Panc1 (cell line): ENCODE measurements at regions not wholly inside any gene's neighbourhood (a gene's known extent, or its start where the extent isn't known, plus 50 kb on each side); places are given as distances from the start of the nearest gene placed in this dataset.
A peak's percentile ranks its signal among the peaks of the same experiment; 100 is the strongest.

Source experiments
- ATAC-seq: fragments of 200-7000 bp; cut with Tn5 transposase; 2 replicates; pipeline ENCODE4 v1.9.1; 2020; ENCODE audit warnings: mild to moderate bottlenecking, moderate library complexity
- BruUV-seq: library from RNA; stranded (reverse); fragments of 400-500 nt; replicated peaks from 2 replicates; lab custom pipeline; 2021; lab: Mats Ljungman, UMichigan
- CTCF ChIA-PET: fragments of 300-600 bp; sonication (Branson Sonifier 250); formaldehyde crosslinking; loops from one replicate; lab custom pipeline; 2022; ENCODE audit warnings: antibody characterized with exemption; lab: Charles Lee
- POLR2A ChIA-PET: fragments of 300-600 bp; sonication (Branson Sonifier 250); formaldehyde crosslinking; loops from one replicate; lab custom pipeline; 2022; ENCODE audit warnings: antibody characterized with exemption; lab: Charles Lee
- DNase-seq: peaks from one replicate; pipeline ENCODE4 v3.0.0-alpha.2; 2010; ENCODE audit warnings: low read depth, low spot score
- H3K27ac ChIP-seq: 2 replicates; pipeline ENCODE4 v1.5.1; 2011; ENCODE audit warnings: mild to moderate bottlenecking, low read length, inconsistent platforms
- H3K27me3 ChIP-seq: fragments of 200-500 bp; sonication (Bioruptor generic); 2 replicates; pipeline ENCODE4 v1.6.0; 2014; ENCODE audit warnings: low read length, inconsistent platforms; ENCODE audit not compliant: control insufficient read depth, insufficient read depth
- H3K36me3 ChIP-seq: fragments of 200-500 bp; sonication (Bioruptor generic); 2 replicates; pipeline ENCODE4 v1.5.1; 2014; ENCODE audit warnings: inconsistent platforms, mild to moderate bottlenecking, low read length, moderate library complexity; ENCODE audit not compliant: control insufficient read depth, insufficient read depth
- H3K4me1 ChIP-seq: 2 replicates; pipeline ENCODE4 v1.5.1; 2011; ENCODE audit warnings: inconsistent platforms, mild to moderate bottlenecking, low read length, moderate library complexity; ENCODE audit not compliant: control insufficient read depth, insufficient read depth
- H3K4me3 ChIP-seq, 2 experiments: 2 replicates each; pipeline ENCODE4 v1.5.1; 2011 to 2012; ENCODE audit warnings: low read depth in 2 of 2, low read length in 2 of 2, mild to moderate bottlenecking in 2 of 2, inconsistent platforms in 1 of 2, moderate library complexity in 1 of 2
- H3K9me3 ChIP-seq: fragments of 200-500 bp; sonication (Bioruptor generic); 2 replicates; pipeline ENCODE4 v1.5.1; 2014; ENCODE audit warnings: low read depth, mild to moderate bottlenecking, inconsistent platforms, low read length, moderate library complexity; ENCODE audit not compliant: control insufficient read depth, insufficient read depth
- POLR2AphosphoS5 ChIP-seq: IDR thresholded peaks from 2 replicates; pipeline ENCODE4 v1.6.1; 2012; ENCODE audit warnings: mild to moderate bottlenecking, low read depth, low read length, moderate library complexity
- SIN3A ChIP-seq: IDR thresholded peaks from 2 replicates; pipeline ENCODE4 v1.6.1; 2012; ENCODE audit warnings: low read depth, mild to moderate bottlenecking, low read length, moderate library complexity, borderline replicate concordance; ENCODE audit not compliant: insufficient read depth
- TCF7L2 ChIP-seq: IDR thresholded peaks from 2 replicates; pipeline ENCODE4 v1.6.1; 2011; ENCODE audit warnings: mild to moderate bottlenecking, low read depth, low read length, inconsistent platforms
- in situ Hi-C: cut with HindIII; loops from 2 replicates; pipeline ENCODE4 v1.10.0; 2016; ENCODE audit warnings: low sequenced_read_pairs, low pct_unique_long_range_greater_than_20kb
- intact Hi-C: fragments of 100-400 bp; cut with micrococcal nuclease; formaldehyde crosslinking; loops from one replicate; pipeline ENCODE4 v1.10.0; 2022; ENCODE audit not compliant: unreplicated experiment
- TF ChIP-seq, protein P1 (sequence below): fragments of 450-650 bp; IDR thresholded peaks from 2 replicates; pipeline ENCODE4 v1.5.1; 2017; ENCODE audit warnings: mild to moderate bottlenecking
- TF ChIP-seq, protein P2 (sequence below), 2 experiments: IDR thresholded peaks; 2 replicates each; pipeline ENCODE4 v1.6.1; 2011 to 2012; ENCODE audit warnings: low read depth in 2 of 2, control low read depth in 1 of 2, low read length in 1 of 2, mild to moderate bottlenecking in 1 of 2, moderate library complexity in 1 of 2; ENCODE audit not compliant: insufficient read depth in 1 of 2

DNA sequence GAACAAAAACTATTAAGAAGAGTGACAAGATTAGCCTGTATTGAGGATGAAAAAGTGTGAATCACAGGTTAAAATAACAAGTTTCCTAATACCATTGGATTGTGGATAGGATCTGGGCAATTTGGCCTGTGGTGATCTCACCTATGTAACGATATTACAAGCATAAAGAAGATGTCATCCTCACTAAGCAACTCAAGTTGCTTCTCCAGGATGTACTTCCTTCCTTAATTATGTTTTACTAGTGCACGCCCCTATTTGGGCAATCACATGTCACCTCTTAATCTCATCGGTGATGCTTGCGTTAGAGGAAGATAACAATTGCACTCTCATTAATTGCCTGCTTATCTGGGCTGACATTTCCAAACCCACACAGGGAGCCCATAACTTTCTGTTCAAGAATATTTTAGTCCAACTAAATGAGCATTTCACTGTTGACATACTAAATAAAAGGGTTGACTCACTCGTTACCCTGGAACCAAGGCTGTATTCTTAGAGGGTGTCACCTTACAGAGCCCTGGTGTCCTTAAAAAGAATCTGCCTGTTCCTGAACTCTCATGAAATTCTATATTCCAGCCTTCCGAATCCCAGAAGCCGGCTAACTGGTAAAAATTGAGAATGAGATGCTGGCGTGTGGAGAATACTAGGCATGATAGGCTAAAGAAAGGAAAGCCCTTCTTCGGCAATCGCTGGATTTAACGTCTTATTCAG lies 88.2 kb upstream of the ATXN1 start:
- no TSS peak for BruUV-seq
- Histone ChIP-seq H3K4me3 (no peak overlapping the region), H3K9me3 (no peaks in the 10 kb centered on the region), H3K27ac (no peak overlapping the region), H3K36me3 (no peaks in the 10 kb centered on the region), H3K4me1 (no peaks in the 10 kb centered on the region), H3K27me3 (no peaks in the 10 kb centered on the region)
- ATAC-seq, result no peak
- in situ Hi-C loops, result no loop called here
- intact Hi-C loops, result no loop called here
- ChIA-PET CTCF (no interaction called here), POLR2A (interaction anchor here (0.6 kb wide), 1 partner anchor 125 kb away, joined by 4 read pairs; no protein-coding TSS in a partner anchor)
- DNase-seq, result peak; percentile 47
- TF ChIP-seq, protein P1, sequence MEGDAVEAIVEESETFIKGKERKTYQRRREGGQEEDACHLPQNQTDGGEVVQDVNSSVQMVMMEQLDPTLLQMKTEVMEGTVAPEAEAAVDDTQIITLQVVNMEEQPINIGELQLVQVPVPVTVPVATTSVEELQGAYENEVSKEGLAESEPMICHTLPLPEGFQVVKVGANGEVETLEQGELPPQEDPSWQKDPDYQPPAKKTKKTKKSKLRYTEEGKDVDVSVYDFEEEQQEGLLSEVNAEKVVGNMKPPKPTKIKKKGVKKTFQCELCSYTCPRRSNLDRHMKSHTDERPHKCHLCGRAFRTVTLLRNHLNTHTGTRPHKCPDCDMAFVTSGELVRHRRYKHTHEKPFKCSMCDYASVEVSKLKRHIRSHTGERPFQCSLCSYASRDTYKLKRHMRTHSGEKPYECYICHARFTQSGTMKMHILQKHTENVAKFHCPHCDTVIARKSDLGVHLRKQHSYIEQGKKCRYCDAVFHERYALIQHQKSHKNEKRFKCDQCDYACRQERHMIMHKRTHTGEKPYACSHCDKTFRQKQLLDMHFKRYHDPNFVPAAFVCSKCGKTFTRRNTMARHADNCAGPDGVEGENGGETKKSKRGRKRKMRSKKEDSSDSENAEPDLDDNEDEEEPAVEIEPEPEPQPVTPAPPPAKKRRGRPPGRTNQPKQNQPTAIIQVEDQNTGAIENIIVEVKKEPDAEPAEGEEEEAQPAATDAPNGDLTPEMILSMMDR, result no peak
- TF ChIP-seq TCF7L2 (no peak), POLR2AphosphoS5 (no peak), SIN3A (no peak)
- TF ChIP-seq, protein P2, sequence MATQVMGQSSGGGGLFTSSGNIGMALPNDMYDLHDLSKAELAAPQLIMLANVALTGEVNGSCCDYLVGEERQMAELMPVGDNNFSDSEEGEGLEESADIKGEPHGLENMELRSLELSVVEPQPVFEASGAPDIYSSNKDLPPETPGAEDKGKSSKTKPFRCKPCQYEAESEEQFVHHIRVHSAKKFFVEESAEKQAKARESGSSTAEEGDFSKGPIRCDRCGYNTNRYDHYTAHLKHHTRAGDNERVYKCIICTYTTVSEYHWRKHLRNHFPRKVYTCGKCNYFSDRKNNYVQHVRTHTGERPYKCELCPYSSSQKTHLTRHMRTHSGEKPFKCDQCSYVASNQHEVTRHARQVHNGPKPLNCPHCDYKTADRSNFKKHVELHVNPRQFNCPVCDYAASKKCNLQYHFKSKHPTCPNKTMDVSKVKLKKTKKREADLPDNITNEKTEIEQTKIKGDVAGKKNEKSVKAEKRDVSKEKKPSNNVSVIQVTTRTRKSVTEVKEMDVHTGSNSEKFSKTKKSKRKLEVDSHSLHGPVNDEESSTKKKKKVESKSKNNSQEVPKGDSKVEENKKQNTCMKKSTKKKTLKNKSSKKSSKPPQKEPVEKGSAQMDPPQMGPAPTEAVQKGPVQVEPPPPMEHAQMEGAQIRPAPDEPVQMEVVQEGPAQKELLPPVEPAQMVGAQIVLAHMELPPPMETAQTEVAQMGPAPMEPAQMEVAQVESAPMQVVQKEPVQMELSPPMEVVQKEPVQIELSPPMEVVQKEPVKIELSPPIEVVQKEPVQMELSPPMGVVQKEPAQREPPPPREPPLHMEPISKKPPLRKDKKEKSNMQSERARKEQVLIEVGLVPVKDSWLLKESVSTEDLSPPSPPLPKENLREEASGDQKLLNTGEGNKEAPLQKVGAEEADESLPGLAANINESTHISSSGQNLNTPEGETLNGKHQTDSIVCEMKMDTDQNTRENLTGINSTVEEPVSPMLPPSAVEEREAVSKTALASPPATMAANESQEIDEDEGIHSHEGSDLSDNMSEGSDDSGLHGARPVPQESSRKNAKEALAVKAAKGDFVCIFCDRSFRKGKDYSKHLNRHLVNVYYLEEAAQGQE (IDR thresholded peaks at IDR 0.05; ENCODE audit: insufficient read depth in 1 of 2, low read depth in 2 of 2, low read length in 1 of 2), result no peak

DNA sequence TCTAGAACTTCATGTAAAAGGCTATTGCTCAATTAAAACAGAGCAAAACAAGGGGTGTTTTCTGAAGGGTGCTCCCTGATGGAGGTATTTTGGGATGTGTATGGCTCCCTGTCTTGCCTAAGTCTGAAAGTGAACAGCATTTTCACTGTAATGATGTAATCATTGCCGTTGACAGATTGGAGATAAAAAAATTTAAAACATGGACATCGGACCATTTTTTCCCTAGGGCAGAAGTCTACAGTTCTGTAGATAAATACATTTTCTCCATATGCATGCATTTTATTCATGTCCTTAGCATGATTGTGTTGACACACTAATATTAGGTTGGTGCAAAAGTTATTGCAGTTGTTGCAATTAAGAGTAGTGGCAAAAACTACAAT lies 85.1 kb upstream of the ATXN1 start:
- H3K27ac ChIP-seq, result no peak overlapping the region
- no peaks in the 10 kb centered on the region for H3K4me1 ChIP-seq
- ATAC-seq, result no peak
- in situ Hi-C loops, result no loop called here
- POLR2A ChIA-PET, result no interaction called here
- H3K27me3 ChIP-seq, result no peaks in the 10 kb centered on the region
- BruUV-seq, result no TSS peak
- CTCF ChIA-PET, result no interaction called here
- intact Hi-C loops, result no loop called here
- H3K9me3 ChIP-seq, result no peaks in the 10 kb centered on the region
- no peak for DNase-seq
- H3K4me3 ChIP-seq, result no peak overlapping the region
- H3K36me3 ChIP-seq, result no peaks in the 10 kb centered on the region
- TF ChIP-seq, protein P1, result no peak
- no peak for TF ChIP-seq SIN3A
- TF ChIP-seq TCF7L2, result no peak
- TF ChIP-seq POLR2AphosphoS5, result no peak
- TF ChIP-seq, protein P2 (IDR thresholded peaks at IDR 0.05; ENCODE audit: insufficient read depth in 1 of 2, low read depth in 2 of 2, low read length in 1 of 2), result no peak
